ENCODE measurements at regions not wholly inside any gene's neighbourhood (a gene's known extent, or its start where the extent isn't known, plus 50 kb on each side); places are given as distances from the start of the nearest gene placed in this dataset.

DNA sequence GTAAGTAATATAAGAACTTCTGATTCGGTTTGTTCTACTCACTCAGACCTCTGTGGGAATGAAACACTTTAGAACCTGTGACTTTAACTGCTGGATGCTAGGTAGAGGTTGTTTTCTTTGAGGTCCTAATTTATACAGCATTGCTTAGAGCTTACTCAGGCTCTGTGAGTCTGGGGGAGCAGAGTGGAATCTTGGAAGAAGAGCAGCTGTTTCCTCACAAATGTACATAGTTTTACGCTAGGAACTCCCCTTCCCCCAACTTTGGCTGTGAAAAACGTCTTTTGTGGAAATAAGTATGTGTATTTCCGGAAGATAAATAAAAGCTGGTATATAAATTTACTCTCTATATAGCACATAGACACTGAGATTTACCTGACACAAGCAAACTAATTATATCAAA is 141.4 kb downstream of the NAA11 start:
- WGBS (ENCODE audit: insufficient coverage, low coverage, missing lambda C conversion rate): 65% methylated on average over 4 of the region's 4 CpGs
- CTCF ChIA-PET (ENCODE audit: low intra/inter-chr PET ratio): no interaction called here
- no peaks in the 10 kb centered on the region for H3K9me3 ChIP-seq (replicated peaks; ENCODE audit: control insufficient read depth, insufficient read depth, low read depth, low read length)
- POLR2A ChIA-PET: no interaction called here
- H4K20me1 ChIP-seq (replicated peaks; ENCODE audit: control insufficient read depth, insufficient read depth, low read length): no peaks in the 10 kb centered on the region
- no peaks in the 10 kb centered on the region for H3K79me2 ChIP-seq (ENCODE audit: control insufficient read depth, insufficient read depth, low read length)
- intact Hi-C loops (cut with micrococcal nuclease) (no loop called here), in situ Hi-C loops (cut with MboI) (no loop called here)
- H3K4me2 ChIP-seq (ENCODE audit: insufficient read depth, low read length): no peak overlapping the region
- no peak overlapping the region for H3K4me3 ChIP-seq
- no peaks in the 10 kb centered on the region for H3K36me3 ChIP-seq (ENCODE audit: control insufficient read depth, insufficient read depth, low read length)
- H3K27ac ChIP-seq (ENCODE audit: extremely low read depth, low read depth, low read length): no peak overlapping the region
- peak overlapping the region; percentile 46 for H2AFZ ChIP-seq (ENCODE audit: low read depth, low read length)
- no TSS peak for BruUV-seq (replicated peaks)
- FAIRE-seq (no peak), DNase-seq (ENCODE audit: extremely low read depth in 1 of 4, low spot score in 3 of 4) (no peak), ATAC-seq (no peak)
- no peaks in the 10 kb centered on the region for H3K27me3 ChIP-seq (ENCODE audit: control insufficient read depth in 2 of 2, insufficient read depth in 2 of 2, low read length in 2 of 2)
- TF ChIP-seq NBN (IDR thresholded peaks at IDR 0.05; ENCODE audit: low read depth) (no peak), HNRNPL (IDR thresholded peaks at IDR 0.05; ENCODE audit: low read depth, low read length) (no peak), ZNF282 (CRISPR knock-in tag; IDR thresholded peaks at IDR 0.05) (no peak)
- TF ChIP-seq, protein P1, sequence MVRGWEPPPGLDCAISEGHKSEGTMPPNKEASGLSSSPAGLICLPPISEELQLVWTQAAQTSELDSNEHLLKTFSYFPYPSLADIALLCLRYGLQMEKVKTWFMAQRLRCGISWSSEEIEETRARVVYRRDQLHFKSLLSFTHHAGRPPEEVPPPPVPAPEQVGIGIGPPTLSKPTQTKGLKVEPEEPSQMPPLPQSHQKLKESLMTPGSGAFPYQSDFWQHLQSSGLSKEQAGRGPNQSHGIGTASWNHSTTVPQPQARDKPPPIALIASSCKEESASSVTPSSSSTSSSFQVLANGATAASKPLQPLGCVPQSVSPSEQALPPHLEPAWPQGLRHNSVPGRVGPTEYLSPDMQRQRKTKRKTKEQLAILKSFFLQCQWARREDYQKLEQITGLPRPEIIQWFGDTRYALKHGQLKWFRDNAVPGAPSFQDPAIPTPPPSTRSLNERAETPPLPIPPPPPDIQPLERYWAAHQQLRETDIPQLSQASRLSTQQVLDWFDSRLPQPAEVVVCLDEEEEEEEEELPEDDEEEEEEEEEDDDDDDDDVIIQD (CRISPR knock-in tag; IDR thresholded peaks at IDR 0.05): no peak
- no peak overlapping the region for H3K9ac ChIP-seq (ENCODE audit: insufficient read depth in 1 of 2, low read depth in 2 of 2, low read length in 2 of 2)
- H3K4me1 ChIP-seq (replicated peaks in 1 of 2; ENCODE audit: control insufficient read depth in 2 of 2, insufficient read depth in 2 of 2, low read length in 2 of 2): no peaks in the 10 kb centered on the region; a peak in 2 of 5 replicates
- H3K9me1 ChIP-seq (ENCODE audit: control insufficient read depth, insufficient read depth, low read length): no peaks in the 10 kb centered on the region

DNA sequence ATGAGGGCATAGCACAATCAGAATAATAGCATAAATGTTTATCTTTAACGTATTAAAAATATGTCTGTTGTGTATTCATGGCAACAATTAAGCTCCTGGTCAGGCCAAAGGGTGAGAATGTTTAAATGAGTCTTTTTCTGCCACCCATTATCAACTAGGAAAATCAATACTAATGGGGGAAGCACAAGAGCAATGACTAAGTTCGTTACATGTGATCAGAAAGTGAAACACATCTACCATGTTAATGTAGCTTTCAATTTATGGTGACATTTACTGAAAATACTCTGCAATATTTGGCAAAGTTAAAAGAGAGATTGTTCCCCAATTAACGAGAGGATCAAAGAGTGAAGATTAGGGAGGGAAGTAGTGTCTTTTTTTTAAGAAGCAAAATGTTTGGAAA is 143.7 kb downstream of the NAA11 start:
- Histone ChIP-seq H3K9me3 (replicated peaks; ENCODE audit: control insufficient read depth, insufficient read depth, low read depth, low read length) (no peaks in the 10 kb centered on the region), H3K36me3 (ENCODE audit: control insufficient read depth, insufficient read depth, low read length) (no peaks in the 10 kb centered on the region), H3K79me2 (ENCODE audit: control insufficient read depth, insufficient read depth, low read length) (no peaks in the 10 kb centered on the region), H3K4me1 (replicated peaks in 1 of 2; ENCODE audit: control insufficient read depth in 2 of 2, insufficient read depth in 2 of 2, low read length in 2 of 2) (no peaks in the 10 kb centered on the region; a peak in 3 of 5 replicates), H3K4me2 (ENCODE audit: insufficient read depth, low read length) (no peak overlapping the region; the same call in 1 of the 2 replicates), H4K20me1 (replicated peaks; ENCODE audit: control insufficient read depth, insufficient read depth, low read length) (no peaks in the 10 kb centered on the region), H3K9ac (ENCODE audit: insufficient read depth in 1 of 2, low read depth in 2 of 2, low read length in 2 of 2) (no peak overlapping the region), H2AFZ (ENCODE audit: low read depth, low read length) (peak overlapping the region; percentile 79), H3K4me3 (no peak overlapping the region), H3K27ac (ENCODE audit: extremely low read depth, low read depth, low read length) (no peak overlapping the region), H3K9me1 (ENCODE audit: control insufficient read depth, insufficient read depth, low read length) (no peaks in the 10 kb centered on the region), H3K27me3 (ENCODE audit: control insufficient read depth in 2 of 2, insufficient read depth in 2 of 2, low read length in 2 of 2) (no peaks in the 10 kb centered on the region)
- FAIRE-seq: no peak
- CTCF ChIA-PET (ENCODE audit: low intra/inter-chr PET ratio): no interaction called here
- intact Hi-C loops (cut with micrococcal nuclease) (no loop called here), in situ Hi-C loops (cut with MboI) (no loop called here)
- TF ChIP-seq GABPA (tag; conservative IDR thresholded peaks at IDR 0.05; ENCODE audit: low read depth) (no peak), ZNF134 (CRISPR knock-in tag; conservative IDR thresholded peaks at IDR 0.05) (no peak), ZNF444 (CRISPR knock-in tag; IDR thresholded peaks at IDR 0.05) (no peak)
- TF ChIP-seq, protein P2, sequence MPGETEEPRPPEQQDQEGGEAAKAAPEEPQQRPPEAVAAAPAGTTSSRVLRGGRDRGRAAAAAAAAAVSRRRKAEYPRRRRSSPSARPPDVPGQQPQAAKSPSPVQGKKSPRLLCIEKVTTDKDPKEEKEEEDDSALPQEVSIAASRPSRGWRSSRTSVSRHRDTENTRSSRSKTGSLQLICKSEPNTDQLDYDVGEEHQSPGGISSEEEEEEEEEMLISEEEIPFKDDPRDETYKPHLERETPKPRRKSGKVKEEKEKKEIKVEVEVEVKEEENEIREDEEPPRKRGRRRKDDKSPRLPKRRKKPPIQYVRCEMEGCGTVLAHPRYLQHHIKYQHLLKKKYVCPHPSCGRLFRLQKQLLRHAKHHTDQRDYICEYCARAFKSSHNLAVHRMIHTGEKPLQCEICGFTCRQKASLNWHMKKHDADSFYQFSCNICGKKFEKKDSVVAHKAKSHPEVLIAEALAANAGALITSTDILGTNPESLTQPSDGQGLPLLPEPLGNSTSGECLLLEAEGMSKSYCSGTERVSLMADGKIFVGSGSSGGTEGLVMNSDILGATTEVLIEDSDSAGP (CRISPR knock-in tag; IDR thresholded peaks at IDR 0.05): no peak
- POLR2A ChIA-PET: interaction anchor here (0.5 to 0.8 kb wide), 2 partner anchors 41 to 53 kb away, joined by 3 read pairs; no protein-coding TSS in a partner anchor
- ATAC-seq: no peak
- no peak for DNase-seq (ENCODE audit: extremely low read depth in 1 of 4, low spot score in 3 of 4)
- BruUV-seq (replicated peaks): no TSS peak
- 18% methylated on average over 3 of the region's 3 CpGs for WGBS (ENCODE audit: insufficient coverage, low coverage, missing lambda C conversion rate)

Measured in K562 (cell line).